COR-L47 (cell line): ENCODE measurements at regions not wholly inside any gene's neighbourhood (a gene's known extent, or its start where the extent isn't known, plus 50 kb on each side); places are given as distances from the start of the nearest gene placed in this dataset.
"Not testable (repeated sequence)": the region's sequence is repeated elsewhere in the genome, so short reads cannot be mapped to it uniquely, and the experiment has no call there.

Experiments
- DNase-seq: peaks from one replicate; lab custom pipeline; 2025; lab: John Stamatoyannopoulos, UW

DNA sequence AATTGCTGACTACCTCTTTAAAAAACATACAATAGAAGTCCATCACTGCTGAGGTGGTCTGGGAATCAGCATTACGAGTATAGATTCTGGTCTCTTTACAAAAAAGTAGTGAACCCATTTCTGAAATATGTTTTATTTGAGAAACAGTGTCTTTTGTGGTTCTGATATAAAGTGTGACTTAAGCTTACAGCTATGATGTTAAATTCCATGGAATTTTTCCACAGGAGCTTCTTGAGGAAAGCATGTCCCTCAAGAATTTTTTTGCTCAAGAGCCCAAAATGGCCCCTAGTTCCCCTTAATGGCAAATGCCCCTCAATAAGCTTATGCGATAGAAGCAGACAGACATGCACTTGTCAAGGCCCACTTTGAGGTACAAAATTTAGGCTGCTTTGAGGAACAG lies 265.7 kb downstream of the FAM170A start:
- no peak for DNase-seq

DNA sequence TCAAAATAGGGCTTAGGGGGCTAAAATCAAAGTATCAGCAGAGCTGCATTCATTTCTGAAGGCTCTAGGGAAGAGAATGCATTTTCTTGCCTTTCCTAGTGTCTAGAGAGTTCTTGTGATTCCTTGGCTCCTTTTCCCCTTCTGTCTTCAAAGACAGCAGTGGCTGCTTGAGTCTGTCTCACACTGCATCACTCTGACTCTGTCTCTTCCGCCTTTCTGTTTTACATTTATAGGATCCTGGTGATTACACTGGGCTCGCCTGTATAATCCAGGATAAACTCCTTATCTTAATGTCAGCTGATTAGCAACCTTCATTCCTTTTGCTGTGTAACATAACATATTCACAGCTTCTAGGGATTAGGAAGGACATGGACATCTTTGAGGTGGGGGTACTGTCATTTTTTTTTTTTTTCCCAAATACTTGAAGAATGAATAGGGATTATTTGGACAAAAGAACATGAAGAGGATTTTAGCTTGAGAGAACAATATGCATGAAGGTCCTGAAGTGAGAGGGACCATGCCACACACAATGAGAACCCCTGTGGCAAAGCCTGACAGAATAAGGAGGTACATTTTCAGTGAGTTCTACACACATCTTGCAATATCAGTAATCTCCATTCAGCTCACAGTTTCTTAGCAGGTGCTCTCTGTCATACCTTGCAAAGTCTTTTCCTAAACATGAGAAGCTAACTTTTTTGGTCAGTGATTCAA lies 267.6 kb downstream of the FAM170A start:
- no peak for DNase-seq

DNA sequence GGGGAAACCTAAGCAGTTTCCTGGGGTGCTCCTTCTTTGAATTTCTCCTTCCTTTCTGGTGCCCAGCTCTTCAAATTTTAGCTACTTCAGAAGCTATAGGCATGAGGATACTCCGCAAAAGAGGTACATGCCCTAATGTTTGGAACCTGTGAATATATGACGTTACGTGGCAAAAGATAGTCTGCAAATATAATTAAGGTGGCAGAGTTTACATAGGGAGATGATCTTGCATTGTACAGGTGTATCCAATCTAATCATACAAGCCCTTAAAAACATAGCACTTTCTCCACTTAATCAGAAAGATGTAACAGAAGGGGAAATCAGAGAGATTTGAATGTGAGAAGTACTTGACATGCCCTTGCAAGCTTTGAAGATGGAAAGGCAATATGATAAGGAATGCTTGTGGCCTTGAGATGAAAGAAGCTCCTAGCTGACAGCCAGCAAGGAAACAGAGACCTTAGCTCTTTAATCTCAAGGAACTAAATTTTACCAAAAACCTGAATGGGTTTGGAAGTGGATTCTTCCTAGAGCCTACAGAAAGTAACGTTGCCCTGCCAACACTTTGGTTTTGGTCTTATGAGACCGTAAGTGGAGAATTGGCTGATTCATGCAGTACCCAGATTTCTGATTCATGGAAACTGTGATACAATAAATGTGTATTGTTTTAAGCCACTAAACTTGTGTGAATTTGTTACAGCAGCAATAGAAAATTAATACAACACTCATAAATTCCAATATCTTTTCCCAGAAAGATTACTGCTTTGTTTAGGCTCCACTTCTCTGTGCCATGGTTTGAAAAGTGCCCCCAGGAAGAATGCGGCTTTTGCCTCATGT lies 268.4 kb downstream of the FAM170A start:
- no peak for DNase-seq

DNA sequence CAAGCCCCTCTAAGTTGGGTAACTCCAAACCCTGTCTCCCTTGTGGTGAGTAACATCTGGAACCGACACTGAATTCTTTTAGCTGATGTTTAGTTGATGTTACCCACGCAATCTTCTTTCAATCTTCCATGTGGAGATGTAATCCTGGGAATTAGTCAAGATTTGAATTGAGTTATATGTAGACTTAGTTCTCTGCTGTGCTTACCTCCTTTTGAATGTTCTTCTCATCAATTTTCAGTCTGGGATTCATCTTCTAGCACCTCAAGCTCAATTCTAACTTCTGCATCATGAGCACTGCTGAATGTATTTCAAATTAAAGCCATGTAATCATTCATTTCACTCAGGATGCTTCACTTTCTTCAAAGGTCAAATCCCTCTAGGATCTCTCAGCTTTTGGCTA lies 270.6 kb downstream of the FAM170A start:
- DNase-seq, result no peak

DNA sequence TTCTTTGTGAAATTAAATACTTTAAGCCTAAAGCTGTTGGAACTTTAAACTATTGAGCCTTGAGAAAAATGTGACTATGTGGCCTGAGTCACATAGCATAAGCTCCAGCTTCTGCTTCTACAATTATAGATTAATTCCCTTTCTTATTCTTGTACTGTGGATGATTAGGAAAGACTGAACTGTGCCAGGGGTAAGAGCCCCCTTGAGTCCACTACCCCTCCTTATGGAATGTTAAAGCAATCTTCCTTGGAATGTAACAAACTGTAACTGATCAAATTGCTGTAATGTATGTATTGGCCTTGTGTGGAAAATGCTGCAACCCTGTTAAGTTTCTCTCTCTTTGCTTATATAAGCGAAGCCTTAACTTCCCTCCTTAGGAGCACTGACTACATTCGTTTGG lies 273.2 kb downstream of the FAM170A start:
- no peak for DNase-seq

DNA sequence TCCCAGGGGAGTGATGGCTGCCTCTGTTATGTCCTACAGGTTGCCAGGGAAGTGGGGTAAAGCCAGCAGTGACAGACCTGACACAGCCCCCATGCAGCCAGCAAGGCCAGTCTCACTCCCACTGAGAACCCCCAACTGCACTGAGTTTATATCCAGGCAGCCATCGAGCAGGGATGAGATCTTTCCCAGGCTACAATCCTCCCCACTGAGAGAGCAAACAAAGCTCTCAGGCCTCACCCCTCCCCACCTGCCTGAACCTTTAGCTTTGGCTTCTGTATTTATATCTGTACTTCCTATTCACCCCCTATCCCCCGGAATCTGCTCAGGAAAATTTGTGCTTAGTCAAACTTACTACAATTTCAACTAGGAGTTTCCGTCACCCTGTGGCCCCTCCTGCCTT lies 284.1 kb downstream of the FAM170A start:
- DNase-seq, result peak; percentile 53

DNA sequence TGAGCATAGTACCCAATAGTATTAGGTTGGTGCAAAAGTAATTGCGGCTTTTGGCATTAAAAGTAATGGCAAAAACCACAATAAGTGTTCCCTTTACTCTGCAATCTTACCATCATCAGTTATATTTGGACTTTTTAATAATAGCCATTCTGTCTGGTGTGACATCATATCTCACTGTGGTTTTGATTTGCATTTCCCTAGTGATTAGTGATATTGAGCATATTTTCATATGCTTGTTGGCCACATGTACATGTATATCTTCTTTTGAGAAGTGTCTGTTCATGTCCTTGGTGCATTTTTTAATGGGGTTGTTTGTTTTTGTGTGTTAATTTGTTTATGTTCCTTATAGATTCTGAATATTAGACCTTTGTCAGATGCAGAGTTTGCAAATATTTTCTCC lies 289.9 kb downstream of the FAM170A start:
- DNase-seq, result no peak

DNA sequence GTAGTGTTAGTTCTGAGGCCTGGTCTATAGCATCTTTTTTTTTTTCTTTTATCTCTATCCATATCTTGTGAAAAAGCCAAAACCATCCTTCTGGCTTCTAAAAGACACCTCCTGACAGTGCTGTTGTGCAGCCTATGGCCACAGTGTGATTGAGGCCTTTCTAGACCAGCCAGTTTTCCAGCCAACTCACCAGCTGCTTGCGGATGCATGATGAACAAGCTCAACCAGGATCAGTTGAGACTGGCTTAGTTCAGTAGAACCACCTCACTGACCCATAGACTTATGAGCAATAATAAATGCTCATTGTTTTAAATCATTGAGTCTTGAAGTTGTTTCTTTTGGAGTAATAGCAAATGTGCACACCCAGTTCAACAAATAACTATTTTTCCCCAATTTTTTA lies 296.9 kb downstream of the FAM170A start:
- DNase-seq, result no peak

DNA sequence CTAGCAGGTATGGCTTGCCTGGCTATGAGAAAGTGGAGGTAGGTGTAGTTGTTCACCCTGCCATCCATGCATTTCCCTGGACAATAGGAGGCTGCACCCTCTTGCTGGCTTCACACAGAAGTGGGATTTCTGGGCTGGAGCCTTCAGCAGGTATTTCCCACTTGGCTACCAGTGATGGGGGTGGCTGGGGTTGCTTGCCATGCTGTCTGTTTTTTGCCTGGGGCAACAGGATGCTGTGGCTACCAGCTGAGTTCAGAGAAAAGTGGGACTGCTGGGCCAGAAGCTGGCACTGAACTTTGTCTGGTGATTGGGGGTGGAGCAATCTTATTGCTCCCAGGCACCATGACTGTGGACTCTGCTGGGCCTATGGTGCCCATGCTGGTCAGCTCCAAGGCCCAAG lies 299.6 kb downstream of the FAM170A start:
- no peak for DNase-seq

DNA sequence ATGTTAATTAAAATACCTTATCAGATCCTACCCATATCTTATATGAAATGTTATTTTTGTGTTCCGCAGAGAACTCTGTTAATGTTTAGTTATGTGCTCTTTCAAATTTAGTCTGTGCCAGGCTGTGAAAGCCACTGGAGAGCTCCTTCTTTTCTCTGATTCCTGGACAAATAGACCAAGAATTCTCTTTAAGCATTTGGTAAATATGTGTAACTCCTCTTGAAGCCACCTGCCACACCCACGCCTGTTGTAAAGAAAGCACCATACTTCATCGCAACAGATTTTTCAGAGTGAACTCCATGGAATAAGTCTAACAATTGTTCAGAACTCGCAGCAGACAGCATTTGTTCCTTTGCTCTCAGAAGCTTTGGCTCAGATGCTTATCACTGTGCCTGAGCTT lies 301.1 kb downstream of the FAM170A start:
- DNase-seq, result no peak

DNA sequence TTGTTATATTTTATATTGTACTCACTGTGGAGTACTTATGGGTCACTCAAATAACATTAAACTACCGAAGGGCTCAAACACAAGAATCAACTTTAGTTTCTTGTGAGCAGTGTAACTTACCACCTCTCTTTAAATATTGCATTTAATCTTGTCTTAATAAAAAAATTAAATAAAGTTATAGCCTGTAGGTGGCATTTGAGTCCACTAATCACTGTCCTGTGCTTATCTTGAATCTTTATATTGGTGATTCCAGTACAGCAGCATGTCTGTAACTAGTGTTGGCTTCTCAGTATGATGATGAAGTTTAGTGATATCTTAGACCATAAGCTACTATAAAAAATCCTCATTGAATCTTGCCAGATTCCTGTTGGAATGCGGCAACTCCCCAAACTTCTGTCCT lies 313.8 kb downstream of the FAM170A start:
- peak; percentile 2 for DNase-seq

DNA sequence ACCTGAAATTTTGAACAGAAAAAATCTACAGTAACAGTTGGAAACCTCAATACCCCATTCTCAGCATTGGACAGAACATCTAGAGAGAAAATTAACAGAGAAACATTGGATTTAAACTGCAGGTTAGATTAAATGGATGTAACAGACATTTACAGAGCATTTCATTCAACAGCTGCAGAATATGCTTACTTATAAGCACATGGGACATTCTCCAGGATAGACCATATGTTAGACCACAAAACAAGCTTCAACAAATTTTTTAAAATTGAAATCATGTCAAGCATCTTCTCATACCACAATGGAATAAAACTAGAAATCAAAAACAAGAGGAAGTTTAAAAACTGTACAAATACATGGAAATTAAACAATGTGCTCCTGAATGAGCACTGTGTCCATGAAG lies 316.3 kb downstream of the FAM170A start:
- DNase-seq, result no peak

DNA sequence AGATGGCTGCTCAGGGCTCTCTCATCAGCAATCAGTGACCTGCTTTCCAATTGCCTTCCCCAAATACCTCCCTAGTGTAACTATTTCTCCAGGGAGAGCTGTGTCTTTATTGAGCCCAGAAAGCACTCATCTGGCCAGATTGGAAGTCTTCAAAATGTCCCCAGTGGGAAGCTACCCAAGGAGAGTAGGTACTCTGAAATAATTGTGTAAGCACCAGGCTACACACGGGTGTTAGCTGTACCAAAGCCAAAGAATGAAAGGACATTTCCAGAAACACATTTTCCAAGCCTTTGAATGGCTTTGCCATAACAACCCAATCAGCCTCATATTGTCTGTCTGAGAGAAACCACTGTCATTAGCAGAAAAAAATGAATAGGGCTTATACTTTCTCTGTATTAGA lies 318.8 kb downstream of the FAM170A start:
- DNase-seq, result no peak

DNA sequence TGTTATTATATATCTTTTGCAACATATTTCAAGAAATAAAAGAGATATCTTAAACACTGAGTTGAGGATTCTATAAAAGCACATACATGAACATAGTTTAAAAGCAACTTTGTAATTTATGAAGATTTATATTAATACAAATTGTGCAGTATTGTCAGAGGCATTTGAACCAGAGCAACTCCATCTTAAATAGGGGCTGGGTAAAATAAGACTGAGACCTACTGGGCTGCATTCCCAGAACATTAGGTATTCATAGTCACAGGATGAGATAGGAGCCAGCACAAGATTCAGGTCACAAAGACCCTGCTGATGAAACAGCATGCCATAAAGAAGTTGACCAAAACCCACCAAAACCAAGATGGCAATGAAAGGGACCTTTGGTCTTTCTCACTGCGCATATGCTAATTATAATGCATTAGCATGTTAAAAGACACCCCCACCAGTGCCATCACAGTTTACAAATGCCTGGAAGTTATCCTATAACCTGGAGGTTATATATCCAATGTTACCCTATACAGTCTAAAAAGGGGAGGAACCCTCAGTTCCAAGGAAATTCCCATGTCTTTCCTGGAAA lies 320.2 kb downstream of the FAM170A start:
- DNase-seq, result no peak

DNA sequence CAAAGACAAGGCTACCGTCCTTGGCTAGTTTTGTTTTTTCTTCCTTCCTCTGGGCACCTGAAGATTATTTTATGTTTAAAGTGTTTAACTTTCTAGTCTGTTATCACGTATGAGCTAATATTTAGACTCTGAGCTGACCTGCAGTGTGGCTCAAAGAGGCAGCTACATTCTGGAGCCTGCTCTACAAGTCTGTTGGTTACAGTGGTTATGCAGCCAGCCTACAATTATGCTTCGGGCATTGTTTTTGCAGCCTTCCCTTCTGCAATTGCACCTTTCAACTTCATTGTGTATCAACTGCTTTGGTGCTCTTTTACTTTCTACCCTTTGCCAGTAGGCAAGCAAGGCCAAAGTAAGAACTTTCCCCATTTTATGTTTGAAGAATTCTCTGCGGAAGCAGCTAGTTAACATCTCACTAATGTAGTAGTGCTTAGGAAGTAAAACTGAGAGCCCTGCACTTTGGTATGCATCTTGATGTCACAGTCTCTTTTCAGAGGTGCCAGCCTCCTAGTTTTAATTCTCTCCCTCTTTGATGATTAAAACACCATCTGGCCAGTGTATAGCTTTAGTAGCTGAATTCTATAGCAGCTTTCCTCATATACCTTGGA lies 322.1 kb downstream of the FAM170A start:
- DNase-seq, result no peak

DNA sequence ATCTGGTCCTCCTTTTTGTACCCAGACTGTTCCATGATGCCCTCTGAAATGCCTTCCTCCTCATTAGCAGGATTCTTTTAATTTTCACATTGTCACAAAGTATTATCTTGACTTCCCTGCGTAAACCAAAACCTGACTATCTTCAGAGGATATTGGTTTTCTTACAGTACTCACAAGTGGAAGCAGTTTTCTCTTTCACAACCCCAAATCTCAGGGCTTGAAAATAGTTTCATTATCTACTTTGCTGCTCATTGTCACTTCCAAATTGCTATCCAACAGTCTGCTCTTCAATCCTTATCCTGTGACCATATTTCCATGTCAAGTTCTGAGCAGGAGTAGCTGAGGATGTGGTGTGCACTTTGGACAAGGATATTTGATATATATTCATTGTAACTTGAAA lies 324.1 kb downstream of the FAM170A start:
- DNase-seq, result no peak

DNA sequence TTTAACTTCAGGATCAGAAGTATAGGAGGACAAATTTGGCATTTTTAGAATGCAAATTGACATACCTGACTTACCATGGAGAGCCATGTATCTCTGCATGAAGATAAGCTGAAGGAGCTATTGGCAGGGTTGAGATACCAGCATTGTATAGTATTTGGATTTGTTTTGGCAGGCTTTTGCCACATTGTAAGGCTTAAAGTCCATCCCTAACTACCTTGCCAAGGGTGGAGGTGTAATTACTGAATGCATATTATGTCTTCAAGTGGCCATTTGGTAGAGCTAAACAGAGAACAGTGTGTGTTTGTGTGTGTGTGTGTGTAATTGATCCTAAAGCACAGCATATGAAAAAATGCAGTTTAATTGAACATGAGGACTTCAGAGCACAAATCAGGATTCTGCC lies 324.7 kb downstream of the FAM170A start:
- DNase-seq, result no peak

DNA sequence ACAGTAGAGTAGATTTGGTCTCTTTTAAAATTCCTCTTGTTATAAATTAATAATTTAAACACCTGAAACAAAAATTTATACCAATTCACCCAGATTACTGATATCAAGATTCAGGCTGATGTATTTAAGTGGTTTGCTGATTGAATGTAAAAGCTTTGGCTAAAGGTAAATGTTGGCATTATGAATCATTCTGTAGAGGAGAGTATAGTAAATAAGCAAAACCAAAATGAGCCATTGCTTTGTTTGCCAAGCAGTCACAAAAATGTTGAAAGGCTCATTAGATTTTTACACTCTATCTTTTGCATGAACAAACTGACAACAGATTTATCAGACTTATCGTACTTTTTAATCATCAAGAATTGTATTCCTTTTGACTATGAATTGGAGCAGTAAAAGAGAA lies 332.6 kb downstream of the FAM170A start:
- DNase-seq, result no peak

DNA sequence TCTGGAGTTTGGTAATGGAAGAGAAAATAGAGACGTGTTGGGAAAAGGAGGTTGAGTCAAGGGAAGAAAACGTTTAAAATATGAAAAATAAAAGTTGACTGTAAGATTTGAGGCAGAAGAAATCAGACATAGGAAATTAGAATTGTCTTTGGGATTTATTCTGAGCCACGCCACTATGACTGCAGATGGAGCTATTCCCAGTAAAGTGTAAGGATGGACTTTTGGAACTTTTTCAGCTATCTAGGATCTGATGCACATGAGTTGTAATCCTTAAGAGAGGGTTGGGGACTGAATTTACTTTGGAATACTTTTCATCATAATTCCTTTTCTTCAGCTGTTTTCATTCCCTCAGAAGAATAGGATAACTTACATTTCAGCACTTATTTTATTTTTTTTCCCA lies 336.7 kb downstream of the FAM170A start:
- DNase-seq, result no peak

DNA sequence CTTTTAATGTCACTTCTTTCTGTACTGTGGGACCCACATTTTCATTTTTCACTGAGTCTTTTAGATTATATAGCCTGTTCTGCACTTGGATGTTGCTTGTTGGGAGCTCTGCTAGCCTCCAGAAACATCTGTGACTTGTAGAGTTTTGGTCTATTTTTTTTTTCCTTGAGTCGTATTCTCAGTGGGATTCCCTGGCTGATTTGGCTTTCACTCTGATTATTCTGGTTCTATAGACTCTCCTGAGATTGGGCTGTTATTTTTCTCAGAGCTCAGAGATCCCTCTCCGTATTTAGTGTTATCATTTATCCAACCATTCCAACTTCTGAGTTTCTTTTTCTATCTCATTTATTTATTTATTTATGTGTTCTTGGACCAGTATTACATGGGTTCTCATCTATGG lies 339.3 kb downstream of the FAM170A start:
- DNase-seq, result no peak

DNA sequence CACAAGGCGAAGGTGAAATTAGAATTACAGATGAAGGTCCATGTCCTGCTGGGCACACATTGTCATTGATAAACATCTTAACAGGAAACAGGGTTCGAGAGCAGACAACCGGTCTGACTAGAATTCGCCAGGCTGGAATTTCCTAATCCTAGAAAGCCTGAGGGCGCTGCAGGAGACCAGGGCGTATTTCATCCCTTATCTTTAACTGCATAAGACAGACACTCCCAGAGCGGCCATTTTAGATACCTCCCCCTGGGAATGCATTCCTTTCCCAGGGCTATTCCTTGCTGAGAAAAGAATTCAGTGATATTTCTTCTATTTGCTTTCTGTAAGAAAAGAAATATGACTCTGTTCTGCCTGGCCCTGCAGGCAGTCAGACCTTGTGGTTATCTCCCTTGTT lies 357.7 kb downstream of the FAM170A start:
- DNase-seq, result not testable (repeated sequence)

DNA sequence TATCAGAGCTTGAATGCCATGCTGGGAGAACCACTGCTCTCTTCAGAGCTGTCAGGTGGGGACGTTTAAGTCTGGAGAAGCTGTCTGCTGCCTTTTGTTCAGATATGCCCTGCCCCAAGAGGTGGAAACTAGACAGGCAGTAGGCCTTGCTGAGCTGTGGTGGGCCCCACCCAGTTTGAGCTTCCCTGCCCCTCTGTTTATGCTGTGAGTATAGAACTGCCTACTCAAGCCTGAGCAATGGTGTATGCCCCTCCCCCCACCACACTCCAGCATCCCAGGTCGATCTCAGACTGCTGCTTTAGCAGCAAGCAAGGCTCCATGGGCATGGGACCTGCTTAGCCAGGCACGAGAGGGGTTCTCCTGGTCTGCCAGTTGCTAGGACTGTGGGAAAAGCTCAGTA lies 362.3 kb downstream of the FAM170A start:
- DNase-seq, result no peak

DNA sequence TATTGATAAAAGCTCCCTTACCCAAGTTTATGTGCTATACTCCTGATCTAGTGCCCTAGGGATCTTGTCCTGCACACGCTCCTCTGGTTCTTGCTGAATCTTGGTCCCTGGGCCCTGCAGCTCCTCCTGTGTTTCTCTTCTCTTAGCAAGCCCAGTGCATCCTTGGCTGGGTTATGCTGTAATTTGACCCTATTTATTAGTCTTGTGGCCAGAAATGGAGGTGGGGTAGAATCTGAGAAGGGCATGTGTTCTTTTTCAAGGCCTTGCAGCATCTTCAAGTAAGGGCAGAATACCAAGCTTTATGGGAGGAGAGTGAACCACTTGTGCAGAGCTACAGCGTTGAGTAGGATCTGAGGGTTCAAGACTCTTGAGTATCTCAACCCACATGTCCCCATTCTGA lies 366.8 kb downstream of the FAM170A start:
- DNase-seq, result no peak
